RPMI8226 (cell line): ENCODE measurements at regions not wholly inside any gene's neighbourhood (a gene's known extent, or its start where the extent isn't known, plus 50 kb on each side); places are given as distances from the start of the nearest gene placed in this dataset.
"Not testable (repeated sequence)": the region's sequence is repeated elsewhere in the genome, so short reads cannot be mapped to it uniquely, and the experiment has no call there.

Source experiments
- DNase-seq: peaks from one replicate; pipeline ENCODE4 v3.0.0-alpha.2; 2015

DNA sequence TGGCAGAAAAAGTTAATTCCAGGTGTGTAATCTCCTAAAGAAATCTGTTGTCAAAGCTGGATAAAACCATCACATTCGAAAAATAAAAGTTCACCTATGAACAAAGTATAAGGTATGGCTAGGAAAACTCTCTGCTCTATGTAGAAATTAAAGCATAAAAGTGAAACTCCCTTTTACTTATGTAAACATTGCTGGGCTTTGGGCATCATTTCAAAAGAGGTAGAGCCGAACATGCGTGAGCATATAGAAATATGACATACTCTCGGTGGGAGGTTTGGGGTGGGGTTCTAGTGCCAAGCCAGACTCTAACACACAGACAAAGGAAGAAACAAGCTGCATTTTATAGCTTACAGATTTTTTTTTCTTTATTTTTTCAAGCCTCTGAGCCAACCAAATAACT is 306.8 kb upstream of the ATP11B start:
- no peak for DNase-seq

DNA sequence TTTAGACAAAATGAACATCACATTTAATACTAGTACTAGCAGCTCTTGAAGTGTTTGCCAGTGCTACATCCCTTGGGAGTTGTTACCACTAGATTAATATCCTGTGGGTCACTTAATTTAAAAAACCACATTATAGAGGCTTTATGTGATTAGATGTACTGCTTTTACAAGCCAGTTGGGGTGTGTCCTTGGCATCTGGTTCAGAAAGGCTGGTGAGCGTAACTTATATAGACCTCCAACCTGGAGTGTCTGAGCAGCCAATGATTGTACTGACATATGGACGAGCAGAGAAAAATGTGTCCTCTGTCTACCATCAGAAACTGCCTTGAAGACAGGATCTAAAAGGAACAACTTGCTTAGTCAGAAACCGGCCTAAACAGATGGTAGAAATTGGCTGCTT is 306.2 kb upstream of the ATP11B start:
- DNase-seq, result no peak

DNA sequence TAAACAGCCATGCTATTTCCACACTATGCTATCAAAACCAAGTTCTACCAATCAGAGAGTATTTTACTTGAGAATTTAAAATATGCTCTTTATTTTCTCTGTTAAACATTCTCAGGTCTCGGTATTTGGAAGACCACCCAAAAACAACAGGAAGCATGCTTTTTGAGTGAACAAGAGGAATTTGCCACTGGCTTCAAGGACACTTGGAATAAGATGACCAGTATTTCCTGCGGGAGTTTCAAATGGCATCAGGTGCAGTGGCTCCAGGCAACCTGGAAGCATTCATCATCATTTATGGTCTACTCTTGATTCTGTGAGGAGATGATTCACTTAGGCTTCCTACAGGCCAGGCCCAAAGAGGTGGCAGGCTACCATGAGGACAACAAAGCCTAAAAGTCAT is 305.7 kb upstream of the ATP11B start:
- no peak for DNase-seq

DNA sequence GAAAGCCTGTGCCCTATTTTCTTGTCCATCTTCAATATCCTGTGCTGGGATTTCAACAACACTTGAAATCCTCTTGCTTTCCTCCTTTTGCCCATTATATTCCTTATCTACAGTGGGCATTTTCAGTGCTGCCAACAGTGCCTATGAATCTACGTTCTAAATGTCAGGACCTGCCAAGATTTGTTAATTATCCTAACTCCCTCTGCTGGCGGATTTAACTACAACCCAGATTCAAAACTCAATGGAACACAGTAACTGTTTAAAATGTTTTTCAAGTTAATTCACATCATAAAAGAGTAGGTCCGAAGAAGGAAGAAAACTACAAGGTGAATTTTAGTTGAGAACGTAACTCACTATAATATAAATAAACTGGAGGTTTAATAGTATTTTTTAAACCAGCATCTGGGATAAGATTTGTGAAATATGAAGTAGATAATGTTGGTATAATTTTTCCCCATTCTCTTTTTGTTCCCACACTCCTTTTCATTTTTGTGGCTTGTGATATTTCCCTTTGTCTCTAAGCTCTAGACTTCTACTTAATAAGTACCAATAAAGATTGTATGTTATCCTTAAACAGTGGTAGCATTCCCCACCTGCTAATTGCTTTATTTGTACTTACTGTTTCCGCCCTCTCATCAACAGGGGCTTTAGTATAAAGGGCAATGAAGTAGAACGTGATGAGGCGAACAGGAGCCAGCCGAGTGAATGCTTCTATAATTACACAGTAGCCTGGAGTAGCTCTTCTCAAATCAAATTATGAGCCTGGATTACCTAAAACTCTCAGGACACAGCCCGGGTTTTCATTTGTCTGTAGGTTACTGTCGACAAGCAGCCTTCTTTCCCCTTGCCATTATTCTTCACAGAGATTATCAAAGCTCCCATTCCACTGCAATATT is 302.5 kb upstream of the ATP11B start:
- peak; percentile 66 for DNase-seq

DNA sequence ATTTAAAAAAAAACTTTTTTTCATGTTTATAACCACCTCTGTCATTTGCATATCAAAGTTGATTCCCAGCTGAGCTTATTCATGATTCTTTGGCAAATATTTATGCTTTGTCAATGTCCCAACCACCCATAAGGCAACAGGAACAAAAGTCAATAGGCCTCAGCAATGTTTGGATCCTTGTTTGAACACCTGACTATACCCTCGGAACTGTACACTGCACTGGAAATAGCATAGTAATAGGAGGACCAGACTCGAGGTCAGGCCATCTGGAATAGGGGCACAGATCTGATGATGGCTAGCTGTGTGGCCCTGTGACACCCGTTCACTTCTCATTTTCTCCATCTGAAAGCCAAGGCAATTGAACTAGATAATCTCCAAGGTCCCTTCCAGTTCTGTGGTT is 301.7 kb upstream of the ATP11B start:
- DNase-seq, result no peak

DNA sequence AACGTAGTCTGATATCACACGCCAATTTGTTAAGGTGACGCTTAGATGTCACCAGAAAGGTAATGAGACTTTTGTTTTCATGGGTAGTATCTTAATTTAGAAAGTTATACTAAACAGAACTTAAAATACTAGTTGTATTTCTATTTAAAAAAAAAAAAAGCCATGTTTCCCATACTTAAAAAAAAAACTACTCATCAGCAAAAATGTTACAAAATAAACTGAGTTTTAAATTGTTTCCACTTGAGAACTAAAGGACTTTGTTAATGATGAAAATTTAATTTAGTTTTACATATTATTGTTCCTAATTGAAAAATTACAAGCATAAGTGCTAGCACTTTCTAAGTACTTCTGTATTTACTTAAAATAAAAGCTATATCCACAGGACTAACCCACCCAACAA is 300.8 kb upstream of the ATP11B start:
- DNase-seq, result no peak

DNA sequence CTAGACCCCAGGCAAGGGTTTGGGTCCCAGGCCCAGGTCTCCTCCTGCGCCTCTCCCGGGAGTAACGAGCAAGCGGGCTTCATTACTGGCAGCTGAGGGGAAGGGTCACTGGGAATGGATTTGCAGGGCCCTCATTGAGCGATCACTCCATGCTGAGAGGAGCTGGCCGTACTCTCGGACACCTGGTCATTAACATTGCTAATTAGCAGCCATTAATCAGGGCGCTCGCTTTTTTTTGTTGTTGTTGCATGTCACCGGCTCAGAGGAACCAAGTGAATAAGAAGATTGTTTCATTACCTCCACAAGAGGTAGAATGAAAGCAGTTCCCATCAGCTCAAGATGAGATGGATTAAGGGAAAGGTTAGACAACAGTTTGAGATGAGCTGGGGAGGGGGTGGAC is 293.0 kb upstream of the ATP11B start:
- DNase-seq, result no peak

DNA sequence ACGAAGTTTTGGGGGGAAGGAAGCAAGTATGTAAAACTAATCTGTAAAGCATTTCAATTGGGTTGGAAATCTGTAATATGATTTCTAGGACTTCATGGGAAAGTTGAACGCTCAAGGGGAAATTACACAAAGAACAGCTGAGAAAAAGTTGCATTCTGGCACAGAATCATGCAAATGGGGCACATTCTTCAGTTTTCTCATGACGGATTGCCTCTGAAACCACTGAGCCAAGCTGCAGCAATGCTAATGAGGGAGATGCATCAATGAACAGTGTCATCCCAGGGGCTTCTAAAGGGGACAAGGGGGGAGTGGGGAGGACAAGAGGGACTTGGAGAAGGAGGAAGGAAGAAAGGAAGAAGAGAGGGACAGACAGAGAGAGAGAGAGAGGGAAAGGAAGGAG is 291.4 kb upstream of the ATP11B start:
- no peak for DNase-seq

DNA sequence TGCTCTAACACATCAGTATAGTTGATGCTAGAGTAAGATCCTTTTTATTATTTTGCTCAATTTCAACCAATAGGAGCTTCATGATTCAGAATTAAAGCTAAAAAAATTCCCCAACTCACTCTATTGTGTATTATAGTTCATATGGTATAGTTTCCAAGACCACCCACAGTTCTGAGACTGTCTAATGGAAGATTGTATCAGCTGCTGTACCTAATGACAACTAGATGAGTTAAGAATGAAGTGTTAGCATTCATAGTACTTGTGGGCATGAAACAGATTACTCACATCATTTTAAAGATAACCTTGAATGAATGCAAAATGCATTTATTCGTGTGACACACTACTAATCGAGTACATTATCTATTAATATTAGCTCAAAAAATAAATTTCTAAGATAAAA is 289.9 kb upstream of the ATP11B start:
- no peak for DNase-seq

DNA sequence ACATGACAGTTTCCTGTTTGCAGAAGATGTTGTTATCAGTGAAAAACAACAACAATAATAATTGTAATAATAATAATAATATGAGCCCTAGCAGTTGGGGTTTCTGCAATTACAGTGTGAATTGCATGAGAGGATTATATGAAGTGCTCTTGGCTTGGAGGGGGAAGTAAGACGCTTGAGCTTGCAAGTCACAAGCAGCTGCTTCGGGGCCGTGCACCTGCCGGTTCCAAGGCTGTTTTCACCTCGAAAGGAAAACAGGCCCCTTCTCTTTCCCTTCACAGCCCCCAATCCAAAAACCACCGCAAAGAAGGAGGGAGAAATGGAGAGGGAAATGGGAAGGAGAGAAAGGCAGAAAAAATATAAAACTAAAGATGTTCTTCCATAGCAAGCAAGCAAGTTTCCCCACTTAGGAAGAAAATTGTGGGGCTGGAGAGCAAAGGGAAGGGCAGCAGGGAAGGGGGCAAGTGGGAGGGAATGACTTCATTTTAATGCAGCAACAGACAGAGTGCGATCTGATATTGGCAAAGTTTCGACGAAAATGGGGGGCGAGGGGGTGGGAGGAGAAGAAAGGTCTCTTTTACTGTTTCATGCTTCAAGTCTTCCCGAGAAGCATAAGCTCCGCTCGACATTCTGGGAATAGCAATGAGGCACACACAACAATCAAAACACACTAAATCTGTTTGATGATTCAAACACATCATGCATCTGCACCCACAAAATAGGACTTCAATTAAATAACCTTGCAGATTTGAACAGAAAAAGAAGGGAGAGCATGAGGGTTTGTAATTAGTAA is 284.2 kb upstream of the ATP11B start:
- DNase-seq, result no peak

DNA sequence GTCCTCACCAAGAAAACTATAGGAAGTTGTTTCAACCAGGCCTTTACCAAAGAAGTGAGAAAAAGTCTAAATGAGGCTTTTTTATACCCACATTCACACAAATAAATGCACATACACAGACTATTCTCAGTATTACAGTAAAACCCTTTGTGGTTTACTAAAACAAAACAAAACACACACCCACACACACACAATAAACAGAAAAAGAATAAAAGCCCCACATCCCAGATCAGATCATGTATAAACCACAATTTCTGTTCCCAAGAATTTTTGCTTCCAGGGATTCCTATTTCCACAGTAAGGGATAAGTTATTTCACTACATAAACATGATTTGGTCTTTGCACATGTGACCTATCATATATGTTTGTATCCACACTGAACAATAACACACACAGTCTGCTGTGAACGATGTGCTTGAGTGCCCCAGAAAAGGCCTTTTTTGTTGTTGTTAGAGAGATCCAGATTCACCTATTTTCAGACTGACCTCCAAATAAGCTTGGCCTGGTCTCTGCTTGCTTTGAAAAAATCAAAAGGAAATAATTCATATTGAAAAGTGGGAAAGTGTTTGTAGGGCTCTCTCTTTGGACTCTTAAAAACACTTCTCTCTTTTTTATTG is 283.4 kb upstream of the ATP11B start:
- DNase-seq, result no peak

DNA sequence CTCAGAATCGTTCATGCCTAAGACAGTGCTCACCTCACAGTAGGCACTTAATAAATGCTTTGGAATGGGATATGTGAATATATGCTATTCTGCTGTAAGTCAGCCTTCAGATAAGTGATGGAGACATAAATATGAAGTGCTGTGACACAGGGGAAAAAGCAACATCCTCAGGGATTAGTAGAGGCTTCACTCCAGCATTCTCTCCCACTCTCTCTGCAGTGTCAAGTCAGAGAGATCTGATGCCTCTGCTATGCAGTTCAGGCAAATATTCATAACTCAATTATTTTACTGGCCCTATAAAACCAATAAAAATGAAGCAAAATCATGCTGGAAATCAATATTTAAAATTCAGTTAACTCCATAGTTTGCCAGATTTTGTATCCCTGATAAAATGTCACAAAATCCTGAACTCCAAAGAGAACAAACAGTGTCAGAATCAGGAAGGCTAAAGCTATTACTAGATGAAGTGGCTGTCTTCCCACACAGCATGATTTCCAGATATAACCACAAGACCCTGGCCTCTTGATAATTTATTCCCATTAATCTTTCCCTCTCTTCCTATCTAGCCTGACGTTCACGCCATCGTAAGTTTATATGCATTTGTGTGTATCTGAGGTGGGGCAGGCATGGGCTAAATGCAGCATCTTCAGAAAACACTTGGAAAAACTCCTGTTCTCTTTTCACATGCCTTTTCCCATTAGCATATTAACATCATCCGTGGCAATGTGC is 278.9 kb upstream of the ATP11B start:
- no peak for DNase-seq

DNA sequence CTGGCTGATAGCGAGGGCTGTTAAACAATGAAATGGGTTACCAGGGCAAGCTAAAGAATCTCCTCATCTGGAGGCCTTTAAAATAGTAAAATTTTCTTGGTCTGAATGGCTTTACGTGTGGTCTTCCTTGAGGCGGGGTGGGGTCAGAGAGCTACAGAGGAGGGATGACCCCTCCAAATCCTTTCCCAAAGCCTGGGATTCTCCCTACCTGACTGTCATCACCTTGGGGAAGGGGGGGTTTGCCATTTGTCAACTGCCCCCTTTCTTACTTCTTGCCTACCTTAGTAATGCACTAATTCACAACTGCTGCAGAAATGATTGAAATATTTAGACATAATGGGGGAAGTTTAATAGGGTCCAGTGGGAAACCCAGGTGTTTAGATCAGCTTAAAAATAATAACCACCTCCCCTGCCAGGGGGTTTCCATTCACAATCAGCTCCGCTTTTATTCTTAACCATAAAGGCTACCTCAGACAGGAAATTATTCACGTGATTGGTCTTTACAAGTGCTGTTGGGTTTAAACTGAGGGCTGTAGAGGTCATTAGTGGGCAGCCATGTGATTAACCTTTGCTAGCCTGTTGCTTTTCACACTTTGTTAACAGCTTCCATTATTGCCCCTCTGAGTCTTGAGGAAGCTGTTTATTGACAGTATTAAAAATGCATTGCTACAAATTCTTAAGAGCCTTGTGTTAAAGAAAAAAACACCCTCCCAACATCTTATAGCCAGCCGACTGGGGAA is 276.5 kb upstream of the ATP11B start:
- DNase-seq, result no peak

DNA sequence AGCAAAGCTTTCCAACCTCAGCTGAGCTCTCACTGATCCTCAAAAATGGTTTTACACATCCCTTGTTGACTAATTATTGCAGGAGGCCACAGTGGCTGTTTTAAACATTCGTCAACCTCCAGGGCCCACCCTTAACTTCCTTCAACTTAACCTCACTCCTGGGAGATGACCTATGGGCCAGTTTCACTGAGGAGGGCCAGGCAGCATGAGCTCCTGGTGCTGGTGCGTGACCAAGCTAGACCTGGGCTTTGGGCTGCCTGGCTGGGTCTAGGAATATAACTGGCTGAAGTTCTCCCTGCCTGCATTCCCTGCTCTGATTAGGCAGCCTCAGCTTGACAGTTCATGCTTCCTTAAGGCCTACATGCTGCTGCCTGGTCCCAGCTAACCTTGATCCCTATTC is 273.7 kb upstream of the ATP11B start:
- DNase-seq, result no peak

DNA sequence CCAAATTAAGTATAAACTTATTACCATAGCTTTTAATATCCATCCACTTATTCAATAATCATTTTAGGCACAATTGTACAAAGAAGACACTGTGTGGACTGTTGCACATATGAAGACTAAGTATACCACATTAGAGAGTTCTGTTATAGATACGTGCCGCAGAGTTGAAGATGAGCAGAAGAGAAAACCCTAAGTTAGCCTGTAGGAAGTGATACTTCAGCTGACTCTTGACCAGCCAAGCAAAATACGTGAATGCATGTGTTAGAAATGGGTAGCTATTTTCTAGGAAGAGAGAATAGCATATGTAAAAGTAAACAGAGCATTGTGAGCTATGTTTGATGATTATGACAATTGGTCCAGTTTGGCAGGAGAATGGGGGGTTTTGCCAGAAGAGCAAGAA is 272.0 kb upstream of the ATP11B start:
- DNase-seq, result no peak

DNA sequence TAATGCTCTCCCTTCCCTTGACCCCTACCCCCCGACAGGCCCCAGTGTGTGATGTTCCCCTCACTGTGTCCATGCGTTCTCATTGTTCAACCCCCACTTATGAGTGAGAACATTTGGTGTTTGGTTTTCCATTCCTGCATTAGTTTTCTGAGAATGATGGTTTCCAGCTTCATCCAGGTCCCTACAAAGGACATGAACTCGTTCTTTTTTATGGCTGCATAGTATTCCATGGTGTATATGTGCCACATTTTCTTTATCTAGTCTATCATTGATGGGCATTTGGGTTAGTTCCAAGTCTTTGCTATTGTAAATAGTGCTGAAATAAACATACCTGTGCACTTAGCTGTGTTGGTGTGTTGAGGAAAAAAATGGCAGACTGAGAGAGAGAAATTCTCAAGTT is 269.9 kb upstream of the ATP11B start:
- not testable (repeated sequence) for DNase-seq

DNA sequence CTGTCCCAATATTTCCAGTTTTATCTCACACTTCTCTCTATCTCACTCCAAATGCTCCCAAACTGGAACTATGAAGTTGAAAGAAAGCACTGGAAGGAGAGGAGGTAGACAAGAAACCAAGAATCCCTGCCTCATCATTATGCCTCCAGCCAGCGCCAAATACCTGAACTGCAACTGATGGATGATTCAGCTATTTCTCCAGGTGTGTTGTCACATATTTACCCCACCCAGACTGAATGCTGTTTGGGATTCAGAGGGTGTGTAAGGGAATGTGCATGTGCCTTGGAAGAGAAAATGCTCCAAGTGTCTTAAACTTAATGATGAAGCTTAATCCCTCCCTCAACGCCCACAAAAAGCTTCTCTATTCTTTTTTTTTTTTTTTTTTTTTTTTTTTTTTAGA is 269.5 kb upstream of the ATP11B start:
- DNase-seq, result no peak

DNA sequence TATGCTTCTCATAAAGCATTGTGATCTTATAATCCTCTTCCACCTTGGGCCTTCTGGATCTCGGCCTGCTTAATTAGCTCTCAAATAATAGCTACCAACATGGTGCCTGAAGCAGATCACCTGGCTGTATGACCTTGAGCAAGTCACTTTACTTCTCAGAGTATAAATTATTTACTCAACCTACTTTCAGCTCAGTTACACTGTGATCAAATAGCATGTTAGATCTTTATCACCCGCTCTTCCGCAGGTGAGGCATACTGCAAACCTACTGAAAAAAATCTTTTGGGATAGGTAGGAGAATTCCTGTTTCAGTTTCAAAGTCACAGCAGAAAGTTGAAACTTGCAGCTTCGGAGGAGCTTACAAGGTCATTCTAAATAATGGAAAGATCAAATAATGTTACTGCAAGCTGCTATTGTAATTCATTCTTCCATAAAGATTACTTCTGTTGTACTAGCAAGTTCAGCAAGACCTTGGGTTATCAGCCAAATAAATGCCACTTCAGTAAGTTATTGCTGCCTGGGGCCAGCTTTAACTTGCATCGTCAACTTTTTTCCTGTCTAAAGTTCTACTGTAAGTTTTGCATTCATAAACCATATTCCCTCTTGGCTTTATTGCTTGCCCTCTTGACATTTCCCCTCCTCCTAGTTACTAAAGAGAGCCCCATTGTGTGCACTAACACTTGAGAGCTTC is 268.4 kb upstream of the ATP11B start:
- no peak for DNase-seq

DNA sequence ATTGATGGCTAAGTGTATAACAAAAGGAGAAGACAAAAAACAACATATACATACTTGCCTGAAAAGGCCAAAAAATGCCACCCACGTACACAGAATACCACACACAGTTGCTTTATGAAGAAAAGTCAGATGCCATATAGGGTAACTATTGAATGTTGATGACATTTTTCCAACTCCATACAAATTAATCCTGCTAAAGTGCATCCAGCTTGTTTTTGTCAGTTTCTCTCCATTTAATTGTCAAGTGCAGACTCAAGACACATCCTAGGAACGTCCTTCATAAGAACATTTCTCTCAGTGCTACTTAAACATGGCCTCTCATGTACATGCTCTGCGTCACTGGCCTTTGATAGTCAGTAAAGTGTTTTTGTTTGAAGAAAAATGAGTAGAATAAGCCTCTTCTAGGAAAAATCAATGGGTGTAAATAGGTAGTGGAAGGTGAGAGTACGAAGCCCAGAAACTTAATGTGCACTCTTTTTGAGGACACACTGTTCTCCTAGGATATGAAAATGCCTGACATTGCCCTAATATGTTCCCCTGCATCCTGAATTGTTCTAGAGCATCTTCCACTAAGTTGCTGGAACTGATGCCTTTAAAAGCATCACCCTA is 267.4 kb upstream of the ATP11B start:
- DNase-seq, result no peak

DNA sequence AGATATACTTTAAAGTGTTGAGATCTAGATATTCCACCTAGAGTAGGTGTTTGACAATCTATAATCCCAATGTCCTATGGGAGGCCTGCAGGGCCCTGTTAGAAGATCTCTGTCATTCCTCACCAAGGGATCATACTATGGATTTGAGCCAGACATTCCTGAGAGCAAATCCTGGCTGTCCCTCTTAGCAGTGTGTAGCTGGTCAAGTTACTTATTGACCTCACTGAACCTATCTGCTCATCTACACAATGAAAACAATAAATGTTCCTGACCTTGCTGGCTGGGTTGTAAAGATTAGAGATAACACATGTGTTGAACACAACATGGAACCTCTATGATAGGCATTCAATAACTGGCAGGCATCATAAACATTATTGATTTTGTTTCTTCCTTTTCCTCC is 265.6 kb upstream of the ATP11B start:
- DNase-seq, result no peak

DNA sequence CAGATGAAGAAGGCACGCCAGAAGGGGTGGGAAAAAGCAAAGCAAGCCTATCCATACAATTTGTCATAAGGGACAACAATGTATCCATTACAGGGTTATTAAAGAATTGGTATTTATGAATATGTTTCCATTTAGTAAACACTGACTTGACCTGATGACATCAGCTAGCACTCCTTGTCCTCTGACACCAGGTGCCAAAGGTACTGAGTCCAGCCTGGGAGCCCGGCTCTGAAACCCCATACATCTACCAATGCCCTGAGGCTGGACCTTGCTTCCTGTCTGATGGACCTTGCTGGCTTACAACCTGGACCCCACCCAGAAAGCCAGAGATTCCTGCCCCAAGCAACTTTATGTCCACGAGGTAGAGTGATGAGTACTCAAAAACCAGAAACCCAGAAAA is 263.0 kb upstream of the ATP11B start:
- no peak for DNase-seq
